Suprapubic skin (tissue), 4 donors: ENCODE measurements at regions not wholly inside any gene's neighbourhood (a gene's known extent, or its start where the extent isn't known, plus 50 kb on each side); places are given as distances from the start of the nearest gene placed in this dataset.

Source experiments
- EP300 ChIP-seq: sonication (generic); formaldehyde crosslinking; IDR thresholded peaks from one replicate; pipeline ENCODE4 v1.6.1; 2017; ENCODE audit warnings: antibody characterized with exemption
- POLR2A ChIP-seq, 2 donors: fragments of 450-650 bp; IDR thresholded peaks; one replicate each; pipeline ENCODE4 v1.6.1; 2017; ENCODE audit warnings: antibody characterized with exemption in 2 of 2, mild to moderate bottlenecking in 2 of 2, moderate library complexity in 2 of 2
- POLR2AphosphoS5 ChIP-seq, 3 donors: sonication (generic); formaldehyde crosslinking; IDR thresholded peaks; one replicate each; pipeline ENCODE4 v1.6.1; 2017; ENCODE audit warnings: antibody characterized with exemption in 3 of 3
- TF ChIP-seq, protein P1 (sequence below), 2 donors: fragments of 200-600 bp in 1 of 2; fragments of 450-650 bp in 1 of 2; sonication (generic) in 1 of 2; IDR thresholded peaks; one replicate each; pipeline ENCODE4 v1.5.1; 2016 to 2019; ENCODE audit warnings: antibody characterized with exemption in 2 of 2, mild to moderate bottlenecking in 1 of 2, moderate library complexity in 1 of 2

DNA sequence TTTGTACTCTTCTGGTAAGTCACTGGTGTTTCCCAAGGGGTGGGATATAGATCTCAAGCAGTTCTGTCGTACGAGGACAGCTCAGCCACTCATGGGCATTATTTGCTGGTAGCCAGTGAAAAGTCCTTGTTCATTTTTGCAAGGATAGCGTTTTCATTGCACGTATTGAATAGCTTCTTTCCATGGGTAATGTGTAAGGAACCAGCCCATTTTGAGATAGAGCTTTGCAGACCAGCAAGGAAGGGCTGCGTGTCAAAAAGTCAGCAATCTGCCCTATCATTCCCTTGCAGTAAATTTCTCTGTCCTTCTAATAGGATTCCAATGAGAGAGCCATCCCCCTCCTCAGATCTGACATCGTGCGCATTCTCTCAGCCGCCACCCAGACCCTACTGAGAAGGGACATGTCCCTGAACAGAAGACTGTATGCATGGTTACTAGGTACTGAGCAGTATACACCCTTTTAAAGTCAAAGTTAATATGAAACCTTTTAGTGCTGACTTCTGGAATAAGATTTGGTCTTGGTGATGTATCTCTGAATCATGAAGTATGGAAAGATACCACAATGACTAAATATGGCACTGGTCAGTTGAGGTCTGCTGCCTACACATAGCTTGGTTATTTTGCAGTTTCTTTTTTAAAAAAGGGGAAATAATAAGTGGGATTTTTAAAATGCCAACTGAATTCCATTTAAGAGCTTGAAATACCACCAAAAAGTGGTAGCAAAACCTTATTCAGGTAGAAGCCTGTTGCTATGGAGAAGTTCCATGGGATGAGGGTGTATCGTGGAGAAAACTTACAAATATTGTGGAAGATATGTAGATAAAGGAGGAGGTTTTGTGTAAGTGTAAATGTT lies 55.3 kb downstream of the DOP1B start:
- TF ChIP-seq, protein P1, sequence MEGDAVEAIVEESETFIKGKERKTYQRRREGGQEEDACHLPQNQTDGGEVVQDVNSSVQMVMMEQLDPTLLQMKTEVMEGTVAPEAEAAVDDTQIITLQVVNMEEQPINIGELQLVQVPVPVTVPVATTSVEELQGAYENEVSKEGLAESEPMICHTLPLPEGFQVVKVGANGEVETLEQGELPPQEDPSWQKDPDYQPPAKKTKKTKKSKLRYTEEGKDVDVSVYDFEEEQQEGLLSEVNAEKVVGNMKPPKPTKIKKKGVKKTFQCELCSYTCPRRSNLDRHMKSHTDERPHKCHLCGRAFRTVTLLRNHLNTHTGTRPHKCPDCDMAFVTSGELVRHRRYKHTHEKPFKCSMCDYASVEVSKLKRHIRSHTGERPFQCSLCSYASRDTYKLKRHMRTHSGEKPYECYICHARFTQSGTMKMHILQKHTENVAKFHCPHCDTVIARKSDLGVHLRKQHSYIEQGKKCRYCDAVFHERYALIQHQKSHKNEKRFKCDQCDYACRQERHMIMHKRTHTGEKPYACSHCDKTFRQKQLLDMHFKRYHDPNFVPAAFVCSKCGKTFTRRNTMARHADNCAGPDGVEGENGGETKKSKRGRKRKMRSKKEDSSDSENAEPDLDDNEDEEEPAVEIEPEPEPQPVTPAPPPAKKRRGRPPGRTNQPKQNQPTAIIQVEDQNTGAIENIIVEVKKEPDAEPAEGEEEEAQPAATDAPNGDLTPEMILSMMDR (IDR thresholded peaks at IDR 0.05): no peak
- TF ChIP-seq EP300: no peak
- TF ChIP-seq POLR2A (IDR thresholded peaks at IDR 0.05): no peak
- no peak for TF ChIP-seq POLR2AphosphoS5 (IDR thresholded peaks at IDR 0.05)
